ENCODE measurements at regions not wholly inside any gene's neighbourhood (a gene's known extent, or its start where the extent isn't known, plus 50 kb on each side); places are given as distances from the start of the nearest gene placed in this dataset.
"Not testable (repeated sequence)": the region's sequence is repeated elsewhere in the genome, so short reads cannot be mapped to it uniquely, and the experiment has no call there.

GRCh38 chr6:137283940-137284810, 65.0 kb upstream of the IFNGR1 start:
- WGBS, 2 donors = 68 to 69% methylated on average over 9 of the region's 9 CpGs
- TF ChIP-seq POLR2A (IDR thresholded peaks at IDR 0.05) = no peak
- no peak for TF ChIP-seq CTCF (IDR thresholded peaks at IDR 0.05)
- no peak for TF ChIP-seq EP300 (IDR thresholded peaks at IDR 0.05)
- no peaks in the 10 kb centered on the region for H3K9me3 ChIP-seq
- no peak for DNase-seq (ENCODE audit: low spot score in 2 of 2)
- H3K36me3 ChIP-seq = no peaks in the 10 kb centered on the region
- H3K4me3 ChIP-seq = no peak overlapping the region
- no peaks in the 10 kb centered on the region for H3K4me1 ChIP-seq
- H3K27ac ChIP-seq = no peak overlapping the region
- H3K27me3 ChIP-seq = no peaks in the 10 kb centered on the region

DNA sequence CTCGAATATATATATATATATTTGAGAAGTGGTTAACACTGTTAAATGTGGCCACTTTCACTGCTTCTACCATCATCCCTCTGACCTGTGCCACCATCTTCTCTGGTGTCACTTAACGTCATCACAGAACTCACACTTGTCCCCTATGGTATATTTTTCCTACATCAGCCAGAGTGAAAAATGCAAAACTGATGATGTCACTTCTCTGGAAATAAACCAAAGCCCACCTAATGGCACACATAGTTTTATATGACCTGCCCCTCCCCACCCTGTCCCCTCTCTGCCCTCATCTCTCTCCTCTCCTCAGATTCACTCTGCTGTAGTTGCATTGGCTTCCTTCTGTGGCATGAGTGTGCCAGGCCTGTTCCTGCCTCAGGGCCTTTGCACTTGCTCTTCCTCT, 63.9 kb upstream of the IFNGR1 start:
- DNase-seq (ENCODE audit: low spot score in 2 of 2) = no peak
- H3K27ac ChIP-seq = no peak overlapping the region
- H3K36me3 ChIP-seq = no peaks in the 10 kb centered on the region
- TF ChIP-seq CTCF (IDR thresholded peaks at IDR 0.05) (no peak), POLR2A (IDR thresholded peaks at IDR 0.05) (no peak), EP300 (IDR thresholded peaks at IDR 0.05) (no peak)
- H3K9me3 ChIP-seq = no peaks in the 10 kb centered on the region
- H3K4me1 ChIP-seq = no peaks in the 10 kb centered on the region
- H3K27me3 ChIP-seq = no peaks in the 10 kb centered on the region
- 45 to 91% methylated on average over 2 of the region's 2 CpGs for WGBS, 2 donors
- H3K4me3 ChIP-seq = no peak overlapping the region

DNA sequence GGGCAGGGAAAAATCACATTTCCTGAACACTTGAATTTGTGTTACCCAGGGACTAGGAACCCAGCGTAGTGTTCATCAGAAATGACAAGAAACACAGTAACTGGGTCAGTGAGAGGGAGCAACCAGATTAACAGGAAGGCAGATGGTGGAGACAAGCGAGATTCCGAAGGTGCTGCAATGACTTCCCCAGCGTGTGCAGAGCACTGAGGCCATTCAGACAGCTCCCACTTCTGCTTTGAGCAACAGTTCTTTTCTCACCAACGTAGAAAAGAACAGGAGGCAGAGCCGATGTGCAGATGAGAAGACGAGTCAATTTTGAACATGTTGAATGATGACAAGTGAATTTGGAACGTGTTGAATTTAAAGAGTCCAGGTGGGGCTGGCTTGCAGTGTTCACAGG, 63.1 kb upstream of the IFNGR1 start:
- H3K4me1 ChIP-seq = no peaks in the 10 kb centered on the region
- WGBS, 2 donors = 75 to 80% methylated on average over 8 of the region's 8 CpGs
- TF ChIP-seq CTCF (IDR thresholded peaks at IDR 0.05) = no peak
- TF ChIP-seq EP300 (IDR thresholded peaks at IDR 0.05) = no peak
- TF ChIP-seq POLR2A (IDR thresholded peaks at IDR 0.05) = no peak

DNA sequence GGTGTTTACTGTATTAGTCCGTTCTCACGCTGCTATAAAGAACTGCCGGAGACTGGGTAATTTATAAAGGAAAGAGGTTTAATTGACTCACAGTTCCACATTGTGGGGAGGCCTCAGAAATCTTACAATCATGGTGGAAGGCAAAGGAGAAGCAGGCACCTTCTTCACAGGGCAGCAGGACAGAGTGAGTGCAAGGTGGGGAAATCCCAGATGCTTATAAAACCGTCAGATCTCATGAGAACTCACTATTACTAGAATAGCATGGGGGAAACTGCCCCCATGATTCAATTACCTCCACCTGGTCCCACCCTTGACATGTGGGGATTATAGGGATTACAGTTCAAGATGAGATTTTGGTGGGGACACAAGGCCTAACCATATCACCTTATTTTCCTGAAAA, 60.1 kb upstream of the IFNGR1 start:
- WGBS, 2 donors = 89 to 95% methylated on average over 4 of the region's 4 CpGs
- DNase-seq (ENCODE audit: low spot score in 2 of 2); H3K9me3 ChIP-seq; H3K27ac ChIP-seq; H3K4me3 ChIP-seq; H3K36me3 ChIP-seq; H3K27me3 ChIP-seq; H3K4me1 ChIP-seq: not testable (repeated sequence)

More for the DNA sequence above, 63.1 kb upstream of the IFNGR1 start:
- H3K27ac ChIP-seq = no peak overlapping the region
- no peak for DNase-seq (ENCODE audit: low spot score in 2 of 2)
- no peaks in the 10 kb centered on the region for H3K36me3 ChIP-seq
- no peaks in the 10 kb centered on the region for H3K27me3 ChIP-seq
- no peak overlapping the region for H3K4me3 ChIP-seq
- H3K9me3 ChIP-seq = no peaks in the 10 kb centered on the region

GRCh38 chr6:137277971-137278637, 58.9 kb upstream of the IFNGR1 start:
- H3K4me3 ChIP-seq = no peak overlapping the region
- H3K9me3 ChIP-seq = no peaks in the 10 kb centered on the region
- H3K4me1 ChIP-seq = no peaks in the 10 kb centered on the region
- H3K27me3 ChIP-seq = no peaks in the 10 kb centered on the region
- DNase-seq (ENCODE audit: low spot score in 2 of 2) = no peak
- 54 to 60% methylated on average over 14 of the region's 14 CpGs for WGBS, 2 donors
- no peak for TF ChIP-seq EP300 (IDR thresholded peaks at IDR 0.05)
- no peak for TF ChIP-seq POLR2A (IDR thresholded peaks at IDR 0.05)
- no peak for TF ChIP-seq CTCF (IDR thresholded peaks at IDR 0.05)
- H3K36me3 ChIP-seq = no peaks in the 10 kb centered on the region
- no peak overlapping the region for H3K27ac ChIP-seq

All from tibial nerve (tissue), 4 donors.